ENCODE measurements at regions not wholly inside any gene's neighbourhood (a gene's known extent, or its start where the extent isn't known, plus 50 kb on each side); places are given as distances from the start of the nearest gene placed in this dataset.

- TF ChIP-seq CTCF (IDR thresholded peaks at IDR 0.05) (no peak), EP300 (IDR thresholded peaks at IDR 0.05) (no peak), POLR2A (IDR thresholded peaks at IDR 0.05) (no peak)
These were observed 371.5 kb upstream of the GOLIM4 start for GRCh38 chr3:168467115-168467714.

Measured in suprapubic skin (tissue), 3 donors.